Neural cell (in vitro differentiated cells): ENCODE measurements at regions not wholly inside any gene's neighbourhood (a gene's known extent, or its start where the extent isn't known, plus 50 kb on each side); places are given as distances from the start of the nearest gene placed in this dataset.

Experiments
- EP300 ChIP-seq: fragments of 450-650 bp; conservative IDR thresholded peaks from 2 replicates; pipeline ENCODE4 v1.6.1; 2014; ENCODE audit warnings: antibody characterized with exemption, mild to moderate bottlenecking, moderate library complexity; ENCODE audit not compliant: poor library complexity, severe bottlenecking
- EZH2 ChIP-seq: fragments of 200-600, 300-800 bp; shearing (Covaris generic), sonication (generic); IDR thresholded peaks from 2 replicates; pipeline ENCODE4 v1.6.1; 2014; ENCODE audit warnings: antibody characterized with exemption, low read length, borderline replicate concordance, mild to moderate bottlenecking; ENCODE audit not compliant: insufficient read depth, poor library complexity, severe bottlenecking
- MXI1 ChIP-seq: fragments of 450-650 bp; conservative IDR thresholded peaks from 2 replicates; pipeline ENCODE4 v1.6.1; 2014; ENCODE audit warnings: antibody characterized with exemption, mild to moderate bottlenecking; ENCODE audit not compliant: poor library complexity, severe bottlenecking
- POLR2AphosphoS5 ChIP-seq: IDR thresholded peaks from 2 replicates; pipeline ENCODE4 v1.6.1; 2012
- RAD21 ChIP-seq: fragments of 450-650 bp; conservative IDR thresholded peaks from 2 replicates; pipeline ENCODE4 v1.6.1; 2014; ENCODE audit warnings: antibody characterized with exemption, mild to moderate bottlenecking, moderate library complexity
- SMC3 ChIP-seq: fragments of 450-650 bp; conservative IDR thresholded peaks from 2 replicates; pipeline ENCODE4 v1.6.1; 2014; ENCODE audit warnings: antibody characterized with exemption, mild to moderate bottlenecking, moderate library complexity; ENCODE audit not compliant: poor library complexity
- TAF1 ChIP-seq: IDR thresholded peaks from 2 replicates; pipeline ENCODE4 v1.6.1; 2012; ENCODE audit warnings: low read depth
- TF ChIP-seq, protein P1 (sequence below): fragments of 450-650 bp; IDR thresholded peaks from 2 replicates; pipeline ENCODE4 v1.5.1; 2014; ENCODE audit warnings: antibody characterized with exemption, mild to moderate bottlenecking, moderate library complexity; ENCODE audit not compliant: poor library complexity, severe bottlenecking
- TF ChIP-seq, protein P2 (sequence below): IDR thresholded peaks from 2 replicates; pipeline ENCODE4 v1.6.1; 2012; ENCODE audit warnings: borderline replicate concordance

DNA sequence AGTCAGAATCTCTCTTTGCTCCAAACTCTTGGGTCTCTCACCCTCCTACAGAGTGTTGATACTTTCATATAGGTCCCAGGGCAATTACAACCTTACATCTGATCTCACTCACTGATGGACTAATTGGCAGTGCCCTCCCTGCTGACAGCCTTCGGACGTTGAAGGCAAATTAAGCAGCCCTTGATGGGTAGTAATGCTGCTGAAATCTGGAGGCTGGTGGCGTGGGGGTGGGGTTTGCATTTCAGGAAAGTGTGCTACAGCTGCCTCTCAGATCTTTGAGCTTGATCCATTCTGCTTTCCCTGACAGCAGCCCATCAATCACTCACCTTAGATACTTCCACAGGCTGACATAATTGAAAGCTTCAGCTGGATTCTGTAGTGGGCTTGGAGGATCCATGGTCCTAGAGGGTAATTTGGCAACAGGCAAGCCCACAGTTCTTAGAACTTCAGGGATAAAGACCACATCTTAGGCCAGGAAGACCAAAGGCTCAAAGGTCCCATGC, 349.1 kb upstream of the PODXL start:
- TF ChIP-seq, protein P1, sequence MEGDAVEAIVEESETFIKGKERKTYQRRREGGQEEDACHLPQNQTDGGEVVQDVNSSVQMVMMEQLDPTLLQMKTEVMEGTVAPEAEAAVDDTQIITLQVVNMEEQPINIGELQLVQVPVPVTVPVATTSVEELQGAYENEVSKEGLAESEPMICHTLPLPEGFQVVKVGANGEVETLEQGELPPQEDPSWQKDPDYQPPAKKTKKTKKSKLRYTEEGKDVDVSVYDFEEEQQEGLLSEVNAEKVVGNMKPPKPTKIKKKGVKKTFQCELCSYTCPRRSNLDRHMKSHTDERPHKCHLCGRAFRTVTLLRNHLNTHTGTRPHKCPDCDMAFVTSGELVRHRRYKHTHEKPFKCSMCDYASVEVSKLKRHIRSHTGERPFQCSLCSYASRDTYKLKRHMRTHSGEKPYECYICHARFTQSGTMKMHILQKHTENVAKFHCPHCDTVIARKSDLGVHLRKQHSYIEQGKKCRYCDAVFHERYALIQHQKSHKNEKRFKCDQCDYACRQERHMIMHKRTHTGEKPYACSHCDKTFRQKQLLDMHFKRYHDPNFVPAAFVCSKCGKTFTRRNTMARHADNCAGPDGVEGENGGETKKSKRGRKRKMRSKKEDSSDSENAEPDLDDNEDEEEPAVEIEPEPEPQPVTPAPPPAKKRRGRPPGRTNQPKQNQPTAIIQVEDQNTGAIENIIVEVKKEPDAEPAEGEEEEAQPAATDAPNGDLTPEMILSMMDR = no peak
- no peak for TF ChIP-seq RAD21
- TF ChIP-seq EZH2 = no peak
- TF ChIP-seq EP300 = peak; percentile 87
- no peak for TF ChIP-seq TAF1
- TF ChIP-seq, protein P2, sequence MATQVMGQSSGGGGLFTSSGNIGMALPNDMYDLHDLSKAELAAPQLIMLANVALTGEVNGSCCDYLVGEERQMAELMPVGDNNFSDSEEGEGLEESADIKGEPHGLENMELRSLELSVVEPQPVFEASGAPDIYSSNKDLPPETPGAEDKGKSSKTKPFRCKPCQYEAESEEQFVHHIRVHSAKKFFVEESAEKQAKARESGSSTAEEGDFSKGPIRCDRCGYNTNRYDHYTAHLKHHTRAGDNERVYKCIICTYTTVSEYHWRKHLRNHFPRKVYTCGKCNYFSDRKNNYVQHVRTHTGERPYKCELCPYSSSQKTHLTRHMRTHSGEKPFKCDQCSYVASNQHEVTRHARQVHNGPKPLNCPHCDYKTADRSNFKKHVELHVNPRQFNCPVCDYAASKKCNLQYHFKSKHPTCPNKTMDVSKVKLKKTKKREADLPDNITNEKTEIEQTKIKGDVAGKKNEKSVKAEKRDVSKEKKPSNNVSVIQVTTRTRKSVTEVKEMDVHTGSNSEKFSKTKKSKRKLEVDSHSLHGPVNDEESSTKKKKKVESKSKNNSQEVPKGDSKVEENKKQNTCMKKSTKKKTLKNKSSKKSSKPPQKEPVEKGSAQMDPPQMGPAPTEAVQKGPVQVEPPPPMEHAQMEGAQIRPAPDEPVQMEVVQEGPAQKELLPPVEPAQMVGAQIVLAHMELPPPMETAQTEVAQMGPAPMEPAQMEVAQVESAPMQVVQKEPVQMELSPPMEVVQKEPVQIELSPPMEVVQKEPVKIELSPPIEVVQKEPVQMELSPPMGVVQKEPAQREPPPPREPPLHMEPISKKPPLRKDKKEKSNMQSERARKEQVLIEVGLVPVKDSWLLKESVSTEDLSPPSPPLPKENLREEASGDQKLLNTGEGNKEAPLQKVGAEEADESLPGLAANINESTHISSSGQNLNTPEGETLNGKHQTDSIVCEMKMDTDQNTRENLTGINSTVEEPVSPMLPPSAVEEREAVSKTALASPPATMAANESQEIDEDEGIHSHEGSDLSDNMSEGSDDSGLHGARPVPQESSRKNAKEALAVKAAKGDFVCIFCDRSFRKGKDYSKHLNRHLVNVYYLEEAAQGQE = no peak
- TF ChIP-seq POLR2AphosphoS5 = no peak
- no peak for TF ChIP-seq SMC3
- TF ChIP-seq MXI1 = no peak
